ENCODE measurements at regions not wholly inside any gene's neighbourhood (a gene's known extent, or its start where the extent isn't known, plus 50 kb on each side); places are given as distances from the start of the nearest gene placed in this dataset.

- no peak for DNase-seq (ENCODE audit: low read depth in 2 of 3, low spot score in 2 of 3)
Observed at GRCh38 chr5:107325866-107326265, 344.9 kb downstream of the EFNA5 start.

- no peak for DNase-seq (ENCODE audit: low read depth in 2 of 3, low spot score in 2 of 3)
Observed at GRCh38 chr5:107324809-107325208, 345.9 kb downstream of the EFNA5 start.

GRCh38 chr5:107324071-107324470 lies 346.7 kb downstream of the EFNA5 start:
- DNase-seq (ENCODE audit: low read depth in 2 of 3, low spot score in 2 of 3): no peak

- no peak for DNase-seq (ENCODE audit: low read depth in 2 of 3, low spot score in 2 of 3)
Observed at GRCh38 chr5:107323536-107323935, 347.2 kb downstream of the EFNA5 start.

- peak in 1 of 3 donors; percentile 3 for DNase-seq (ENCODE audit: low read depth in 2 of 3, low spot score in 2 of 3)
Observed at GRCh38 chr5:107322936-107323335, 347.8 kb downstream of the EFNA5 start.

- DNase-seq (ENCODE audit: low read depth in 2 of 3, low spot score in 2 of 3): no peak
Observed at GRCh38 chr5:107321906-107322305, 348.8 kb downstream of the EFNA5 start.

- DNase-seq (ENCODE audit: low read depth in 2 of 3, low spot score in 2 of 3): no peak
Observed at GRCh38 chr5:107320846-107321245, 349.9 kb downstream of the EFNA5 start.

GRCh38 chr5:107320376-107320775 lies 350.4 kb downstream of the EFNA5 start:
- no peak for DNase-seq (ENCODE audit: low read depth in 2 of 3, low spot score in 2 of 3)

GRCh38 chr5:107319901-107320300 lies 350.8 kb downstream of the EFNA5 start:
- no peak for DNase-seq (ENCODE audit: low read depth in 2 of 3, low spot score in 2 of 3)

- no peak for DNase-seq (ENCODE audit: low read depth in 2 of 3, low spot score in 2 of 3)
Observed at GRCh38 chr5:107314330-107314729, 356.4 kb downstream of the EFNA5 start.

- DNase-seq (ENCODE audit: low read depth in 2 of 3, low spot score in 2 of 3): no peak
Observed at GRCh38 chr5:107313921-107314320, 356.8 kb downstream of the EFNA5 start.

- DNase-seq (ENCODE audit: low read depth in 2 of 3, low spot score in 2 of 3): no peak
Observed at GRCh38 chr5:107313098-107313497, 357.6 kb downstream of the EFNA5 start.

- no peak for DNase-seq (ENCODE audit: low read depth in 2 of 3, low spot score in 2 of 3)
Observed at GRCh38 chr5:107310181-107310580, 360.6 kb downstream of the EFNA5 start.

- no peak for DNase-seq (ENCODE audit: low read depth in 2 of 3, low spot score in 2 of 3)
Observed at GRCh38 chr5:107306594-107306993, 364.1 kb downstream of the EFNA5 start.

- DNase-seq (ENCODE audit: low read depth in 2 of 3, low spot score in 2 of 3): no peak
Observed at GRCh38 chr5:107306002-107306401, 364.7 kb downstream of the EFNA5 start.

- DNase-seq (ENCODE audit: low read depth in 2 of 3, low spot score in 2 of 3): no peak
Observed at GRCh38 chr5:107304684-107305083, 366.1 kb downstream of the EFNA5 start.

- DNase-seq (ENCODE audit: low read depth in 2 of 3, low spot score in 2 of 3): no peak
Observed at GRCh38 chr5:107303171-107303968, 367.4 kb downstream of the EFNA5 start.

GRCh38 chr5:107302441-107302840 lies 368.3 kb downstream of the EFNA5 start:
- DNase-seq (ENCODE audit: low read depth in 2 of 3, low spot score in 2 of 3): no peak

GRCh38 chr5:107301999-107302398 lies 368.7 kb downstream of the EFNA5 start:
- DNase-seq (ENCODE audit: low read depth in 2 of 3, low spot score in 2 of 3): no peak

- no peak for DNase-seq (ENCODE audit: low read depth in 2 of 3, low spot score in 2 of 3)
Observed at GRCh38 chr5:107300721-107301327, 369.9 kb downstream of the EFNA5 start.

GRCh38 chr5:107296572-107296971 lies 374.2 kb downstream of the EFNA5 start:
- DNase-seq (ENCODE audit: low read depth in 2 of 3, low spot score in 2 of 3): no peak

GRCh38 chr5:107295914-107296313 lies 374.8 kb downstream of the EFNA5 start:
- DNase-seq (ENCODE audit: low read depth in 2 of 3, low spot score in 2 of 3): no peak

All from hematopoietic multipotent progenitor cell (in vitro differentiated cells).